Mononuclear cell (primary cell): ENCODE measurements at regions not wholly inside any gene's neighbourhood (a gene's known extent, or its start where the extent isn't known, plus 50 kb on each side); places are given as distances from the start of the nearest gene placed in this dataset.

Experiments
- H3K27me3 ChIP-seq: 2 replicates; pipeline ENCODE4 v1.6.0; 2011; ENCODE audit warnings: low read length, control low read depth; ENCODE audit not compliant: insufficient read depth
- H3K4me1 ChIP-seq: 2 replicates; pipeline ENCODE4 v1.5.1; 2011; ENCODE audit warnings: mild to moderate bottlenecking, low read length, control low read depth; ENCODE audit not compliant: insufficient read depth
- H3K4me3 ChIP-seq: 2 replicates; pipeline ENCODE4 v1.5.1; 2011; ENCODE audit warnings: mild to moderate bottlenecking, low read length, moderate library complexity
- H3K9me3 ChIP-seq: 2 replicates; pipeline ENCODE4 v1.5.1; 2011; ENCODE audit warnings: low read depth, mild to moderate bottlenecking, control low read depth, low read length

DNA sequence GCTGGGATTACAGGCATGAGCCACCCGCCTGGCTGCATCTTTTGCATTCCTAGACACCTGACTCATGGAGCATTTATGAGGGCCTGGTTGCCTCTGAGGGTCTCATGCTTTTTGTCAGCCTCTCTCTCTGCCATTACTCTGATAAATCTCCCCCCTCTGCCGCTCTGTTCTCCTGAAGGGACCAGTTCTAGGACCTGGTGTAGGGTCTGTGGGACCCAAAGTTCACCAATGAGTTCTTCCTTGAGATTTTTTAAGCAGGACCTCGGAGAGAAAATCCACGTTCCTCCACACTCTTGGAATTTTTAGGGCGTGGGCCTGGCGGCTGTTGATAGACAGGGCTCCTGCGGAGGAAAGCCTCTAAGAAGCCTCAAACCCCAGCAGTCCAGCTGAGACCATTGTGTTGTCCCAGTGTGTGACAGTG lies 91.9 kb upstream of the ERRFI1 start:
- Histone ChIP-seq H3K27me3 (no peaks in the 10 kb centered on the region), H3K4me3 (no peak overlapping the region), H3K4me1 (peaks cover 19% of the 10 kb centered on the region), H3K9me3 (no peaks in the 10 kb centered on the region)

DNA sequence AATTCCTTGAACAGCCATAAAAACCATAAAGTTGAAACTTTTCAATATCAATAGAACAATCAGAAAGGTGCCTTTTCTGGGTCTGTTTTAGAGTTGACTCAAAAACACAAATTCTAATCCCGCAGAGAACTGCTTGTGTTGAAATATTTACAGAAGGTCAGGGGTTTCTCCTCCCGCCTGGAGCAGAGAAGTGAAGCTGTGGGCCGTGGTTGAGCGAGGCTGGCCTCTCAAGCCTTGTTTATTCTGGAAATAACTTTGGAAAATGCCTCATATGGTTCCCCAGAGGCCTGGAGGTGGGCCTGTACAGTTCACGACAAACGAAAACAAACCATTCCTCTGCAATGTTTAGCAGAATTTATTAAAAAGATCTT lies 90.8 kb upstream of the ERRFI1 start:
- Histone ChIP-seq H3K4me3 (no peak overlapping the region), H3K27me3 (no peaks in the 10 kb centered on the region), H3K4me1 (peaks cover 19% of the 10 kb centered on the region)

DNA sequence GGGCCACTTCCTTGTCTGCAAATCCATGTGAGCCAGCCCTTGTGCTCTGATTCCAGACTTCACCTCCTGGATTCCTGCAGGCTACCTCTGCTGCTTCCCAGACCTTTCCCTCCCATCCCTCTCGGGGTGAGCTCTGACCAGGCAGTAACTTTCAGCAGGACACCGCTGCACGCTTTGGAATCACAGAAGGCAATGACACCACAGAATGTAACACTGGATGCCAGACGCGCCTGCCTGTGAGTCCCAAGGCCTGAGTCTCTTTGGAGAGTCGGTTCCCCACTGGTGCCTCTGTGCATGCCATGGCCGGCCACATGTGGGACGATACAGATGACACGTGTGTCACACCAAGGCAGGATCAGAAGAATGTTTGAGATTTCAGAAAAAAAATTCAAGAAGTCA lies 89.7 kb upstream of the ERRFI1 start:
- Histone ChIP-seq H3K4me3 (no peak overlapping the region), H3K27me3 (no peaks in the 10 kb centered on the region), H3K4me1 (peaks cover 8% of the 10 kb centered on the region), H3K9me3 (no peaks in the 10 kb centered on the region)

More for the DNA sequence above, 90.8 kb upstream of the ERRFI1 start:
- H3K9me3 ChIP-seq = no peaks in the 10 kb centered on the region

DNA sequence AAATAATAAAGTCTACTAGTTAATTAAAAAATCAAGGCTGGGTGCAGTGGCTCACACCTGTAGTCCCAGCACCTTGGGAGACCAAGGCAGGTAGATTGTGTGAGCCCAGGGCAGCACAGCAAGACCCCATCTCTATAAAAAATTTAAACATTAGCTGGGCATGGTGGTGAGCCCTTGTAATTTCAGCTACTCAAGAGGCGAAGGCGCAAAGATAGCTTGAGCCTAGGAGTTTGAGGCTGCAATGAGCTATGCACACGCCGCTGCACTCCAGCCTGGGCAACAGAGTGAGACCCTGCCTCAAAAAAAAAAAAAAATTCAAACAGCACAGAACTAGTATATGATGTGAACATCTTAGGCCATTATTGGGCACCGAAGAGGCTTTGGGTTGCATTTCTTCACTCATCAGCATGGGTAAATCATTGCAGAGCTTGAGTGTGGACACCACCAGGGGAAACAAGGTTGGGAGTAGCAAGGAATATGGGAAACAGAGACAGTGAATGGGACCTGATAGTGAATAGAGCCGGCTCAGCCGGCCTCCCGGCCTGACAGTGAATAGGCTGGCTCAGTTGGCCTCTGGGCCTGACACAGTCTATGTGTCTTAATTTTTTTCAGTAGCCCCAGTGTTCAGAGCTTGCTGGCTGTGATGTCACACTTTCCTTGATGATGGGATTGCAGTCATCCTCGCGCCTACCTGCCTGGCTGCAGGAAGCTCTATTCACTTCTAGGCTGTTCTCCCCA lies 89.1 kb upstream of the ERRFI1 start:
- H3K4me3 ChIP-seq = no peak overlapping the region
- no peaks in the 10 kb centered on the region for H3K9me3 ChIP-seq
- H3K4me1 ChIP-seq = peaks cover 3% of the 10 kb centered on the region
- no peaks in the 10 kb centered on the region for H3K27me3 ChIP-seq

DNA sequence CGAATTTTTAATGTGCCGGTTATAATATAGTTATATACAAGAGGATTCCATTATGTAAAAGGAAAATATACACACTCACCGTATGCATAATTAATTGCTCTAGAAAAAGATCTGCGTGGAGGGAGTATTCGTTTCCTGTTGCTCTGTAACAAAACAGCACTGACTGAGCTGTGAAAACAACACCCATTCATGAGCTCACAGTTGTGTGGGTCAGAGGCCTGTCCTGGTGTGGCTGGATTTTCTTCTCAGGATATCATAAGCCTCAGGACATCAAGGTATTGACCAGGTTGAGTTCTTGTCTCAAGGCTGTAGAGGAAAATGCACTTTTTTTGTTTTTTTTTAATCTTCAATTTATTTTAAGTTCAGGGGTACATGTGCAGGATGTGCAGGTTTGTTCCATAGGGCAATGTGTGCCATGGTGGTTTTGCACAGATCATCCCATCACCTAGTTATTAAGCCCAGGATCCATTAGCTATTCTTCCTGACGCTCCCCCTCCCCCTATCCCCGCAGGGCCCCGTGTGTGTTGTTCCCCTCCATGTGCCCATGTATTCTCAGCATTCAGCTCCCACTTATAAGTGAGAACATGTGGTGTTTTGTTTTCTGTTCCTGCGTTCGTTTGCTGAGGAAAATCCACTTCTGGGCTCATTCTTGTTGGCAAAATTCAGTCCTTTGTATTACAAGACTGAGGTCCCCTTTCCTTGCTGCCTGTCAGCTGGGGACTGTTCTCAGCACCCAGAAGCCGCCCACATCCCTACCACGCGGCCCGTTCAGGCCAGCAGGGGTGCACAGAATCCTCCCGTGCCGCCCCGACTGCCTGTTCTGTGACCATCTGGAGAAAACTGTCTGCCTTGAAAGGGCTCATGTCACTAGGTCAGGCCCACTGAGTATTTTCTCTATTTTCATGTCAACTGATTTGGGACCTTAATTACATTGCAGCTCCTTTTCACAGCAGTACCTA lies 87.4 kb upstream of the ERRFI1 start:
- H3K4me3 ChIP-seq = no peak overlapping the region
- peaks cover 3% of the 10 kb centered on the region for H3K4me1 ChIP-seq
- no peaks in the 10 kb centered on the region for H3K9me3 ChIP-seq
- H3K27me3 ChIP-seq = no peaks in the 10 kb centered on the region

DNA sequence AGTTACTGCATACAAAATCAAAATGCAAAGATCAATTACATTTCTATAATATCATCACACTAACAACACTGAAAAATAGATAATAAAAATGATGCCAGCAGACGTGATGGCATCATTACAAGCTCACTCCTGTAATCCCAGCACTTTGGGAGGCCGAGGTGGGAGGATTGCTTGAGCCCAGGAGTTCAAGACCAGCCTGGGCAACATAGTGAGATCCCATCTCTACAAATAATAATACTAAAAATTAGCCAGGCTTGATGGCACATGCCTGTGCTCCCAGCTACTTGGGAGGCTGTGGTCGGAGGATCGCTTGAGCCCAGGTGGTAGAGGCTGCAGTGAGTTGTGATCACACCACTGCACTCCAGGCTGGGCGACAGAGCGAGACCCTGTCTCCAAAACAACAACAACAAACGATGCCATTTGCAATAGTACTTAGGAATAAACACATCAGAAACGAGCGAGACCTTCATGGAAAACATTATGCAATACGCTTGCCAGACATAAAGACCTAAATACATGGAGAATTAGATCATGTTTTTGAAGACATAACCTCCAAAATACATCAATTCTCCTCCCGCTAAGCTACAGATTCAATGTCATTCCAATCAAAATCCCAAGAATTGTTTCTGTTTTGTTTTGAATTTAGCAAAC lies 86.6 kb upstream of the ERRFI1 start:
- H3K4me3 ChIP-seq = no peak overlapping the region
- H3K4me1 ChIP-seq = peaks cover 3% of the 10 kb centered on the region
- no peaks in the 10 kb centered on the region for H3K27me3 ChIP-seq
- no peaks in the 10 kb centered on the region for H3K9me3 ChIP-seq

DNA sequence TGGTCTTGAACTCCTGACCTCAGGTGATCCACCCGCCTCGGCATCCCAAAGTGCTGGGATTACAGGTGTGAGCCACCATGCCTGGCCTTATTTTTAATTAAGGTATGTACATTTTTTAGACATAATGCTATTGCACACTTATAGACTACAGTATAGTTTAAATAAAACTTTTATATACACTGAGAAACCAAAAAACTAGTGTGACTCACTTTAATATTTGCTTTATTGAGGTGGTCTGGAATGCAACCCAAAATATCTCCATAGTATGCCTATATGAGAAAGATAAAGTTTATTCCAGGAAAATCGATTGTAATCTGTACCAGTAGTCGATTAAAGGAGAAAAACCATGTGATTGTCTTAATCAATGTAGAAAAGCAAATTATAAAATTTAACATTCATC lies 85.5 kb upstream of the ERRFI1 start:
- no peak overlapping the region for H3K4me3 ChIP-seq
- no peaks in the 10 kb centered on the region for H3K9me3 ChIP-seq
- H3K27me3 ChIP-seq = no peaks in the 10 kb centered on the region
- H3K4me1 ChIP-seq = no peaks in the 10 kb centered on the region

DNA sequence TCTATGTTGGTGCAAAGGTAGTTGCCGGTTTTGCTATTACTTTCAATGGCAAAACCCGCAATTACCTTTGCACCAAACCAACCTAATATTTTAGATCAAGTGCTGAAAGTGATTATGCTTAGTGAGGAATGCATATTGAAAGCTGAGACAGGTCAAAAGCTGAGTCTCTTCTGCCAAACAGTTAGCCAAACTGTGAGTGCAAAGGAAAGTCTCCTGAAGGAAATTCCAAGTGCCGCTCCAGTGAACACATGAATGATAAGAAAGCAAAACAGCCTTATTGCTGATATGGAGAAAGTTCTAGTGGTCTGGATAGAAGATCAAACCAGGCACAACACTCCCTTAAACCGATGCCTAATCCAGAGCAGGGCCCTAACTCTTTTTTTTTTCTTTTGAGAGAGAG lies 83.1 kb upstream of the ERRFI1 start:
- no peaks in the 10 kb centered on the region for H3K9me3 ChIP-seq
- H3K4me3 ChIP-seq = no peak overlapping the region
- H3K4me1 ChIP-seq = peaks cover 11% of the 10 kb centered on the region
- H3K27me3 ChIP-seq = no peaks in the 10 kb centered on the region

DNA sequence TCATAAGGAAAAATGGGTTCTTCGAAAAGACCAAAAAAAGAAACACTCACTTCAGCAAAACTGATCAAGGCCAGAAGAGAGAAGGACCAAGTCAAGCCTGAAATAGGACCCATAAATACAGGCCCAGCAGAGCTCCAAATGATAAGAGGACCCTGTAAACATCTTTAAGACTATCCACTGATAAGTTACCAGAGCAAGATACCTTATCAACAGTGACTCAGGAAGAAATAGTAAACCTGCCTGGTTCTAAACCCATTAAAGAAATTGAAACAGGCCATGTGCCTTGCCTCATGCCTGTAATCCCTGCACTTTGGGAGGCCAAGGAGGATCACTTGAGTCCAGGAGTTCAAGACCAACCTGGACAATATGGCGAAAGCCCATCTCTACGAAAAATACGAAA lies 81.8 kb upstream of the ERRFI1 start:
- Histone ChIP-seq H3K27me3 (no peaks in the 10 kb centered on the region), H3K9me3 (no peaks in the 10 kb centered on the region), H3K4me1 (peaks cover 11% of the 10 kb centered on the region), H3K4me3 (no peak overlapping the region)

DNA sequence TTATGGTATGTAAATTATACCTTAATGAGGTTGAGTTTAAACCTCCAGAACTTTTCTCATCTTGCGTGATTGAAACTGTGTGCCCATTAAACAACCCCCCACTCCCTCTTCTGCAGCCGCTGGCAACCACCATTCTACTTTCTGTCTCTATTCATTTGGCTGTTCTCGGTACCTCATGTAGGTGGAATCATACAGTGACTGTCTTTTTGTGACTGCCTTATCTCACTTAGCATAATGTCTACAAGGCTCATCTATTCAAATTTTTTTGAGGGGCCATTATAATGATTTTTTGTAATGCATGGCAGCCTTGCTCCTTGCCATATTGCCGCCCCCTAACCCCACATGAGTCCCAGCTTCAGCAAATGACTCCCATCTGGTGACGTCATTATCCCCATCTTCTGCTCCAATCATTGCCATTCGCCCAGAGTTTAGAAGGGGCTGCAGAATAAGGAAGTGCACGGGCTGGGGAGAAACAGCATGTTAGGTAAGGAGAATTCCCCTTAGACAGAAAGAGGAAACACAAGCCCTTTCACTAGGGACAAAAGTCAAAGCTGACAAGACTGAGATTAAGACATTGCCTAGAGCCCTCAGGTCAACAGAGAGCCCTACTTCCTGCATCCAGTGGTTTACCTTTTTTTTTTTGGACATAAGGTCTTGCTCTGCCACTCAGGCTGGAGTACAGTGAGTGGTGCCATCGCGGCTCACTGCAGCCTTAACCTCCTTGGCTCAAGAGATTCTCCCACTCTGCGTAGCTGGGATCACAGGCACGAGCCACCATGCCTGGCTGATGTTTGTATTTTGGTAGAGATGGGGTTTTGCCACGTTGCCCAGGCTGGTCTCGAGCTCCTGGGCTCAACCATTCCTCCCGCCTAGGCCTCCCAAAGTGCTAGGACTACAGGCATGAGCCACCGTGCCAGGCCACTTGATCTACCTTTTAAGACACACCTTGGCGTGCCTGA lies 78.4 kb upstream of the ERRFI1 start:
- no peaks in the 10 kb centered on the region for H3K9me3 ChIP-seq
- H3K27me3 ChIP-seq = no peaks in the 10 kb centered on the region
- H3K4me1 ChIP-seq = peaks cover 11% of the 10 kb centered on the region
- no peak overlapping the region for H3K4me3 ChIP-seq

DNA sequence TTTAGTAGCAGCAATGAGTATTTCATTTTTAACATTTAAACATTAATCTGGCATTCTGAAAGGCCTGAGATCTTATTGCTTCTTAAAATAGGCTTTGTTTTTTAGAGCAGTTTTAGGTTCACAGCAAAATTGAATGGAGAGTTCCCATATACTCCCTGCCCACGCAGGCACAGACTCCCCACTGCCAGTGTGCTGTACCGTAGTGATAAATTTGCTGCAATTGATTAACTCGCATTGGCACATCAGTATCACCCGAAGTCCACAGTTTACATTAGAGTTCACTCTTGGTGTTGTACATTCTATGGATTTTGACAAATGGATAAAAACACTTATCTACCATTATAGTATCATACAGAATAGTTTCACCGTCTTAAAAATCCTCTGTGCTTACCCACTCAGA lies 71.8 kb upstream of the ERRFI1 start:
- Histone ChIP-seq H3K4me1 (peaks cover 14% of the 10 kb centered on the region), H3K4me3 (no peak overlapping the region), H3K27me3 (no peaks in the 10 kb centered on the region), H3K9me3 (no peaks in the 10 kb centered on the region)

DNA sequence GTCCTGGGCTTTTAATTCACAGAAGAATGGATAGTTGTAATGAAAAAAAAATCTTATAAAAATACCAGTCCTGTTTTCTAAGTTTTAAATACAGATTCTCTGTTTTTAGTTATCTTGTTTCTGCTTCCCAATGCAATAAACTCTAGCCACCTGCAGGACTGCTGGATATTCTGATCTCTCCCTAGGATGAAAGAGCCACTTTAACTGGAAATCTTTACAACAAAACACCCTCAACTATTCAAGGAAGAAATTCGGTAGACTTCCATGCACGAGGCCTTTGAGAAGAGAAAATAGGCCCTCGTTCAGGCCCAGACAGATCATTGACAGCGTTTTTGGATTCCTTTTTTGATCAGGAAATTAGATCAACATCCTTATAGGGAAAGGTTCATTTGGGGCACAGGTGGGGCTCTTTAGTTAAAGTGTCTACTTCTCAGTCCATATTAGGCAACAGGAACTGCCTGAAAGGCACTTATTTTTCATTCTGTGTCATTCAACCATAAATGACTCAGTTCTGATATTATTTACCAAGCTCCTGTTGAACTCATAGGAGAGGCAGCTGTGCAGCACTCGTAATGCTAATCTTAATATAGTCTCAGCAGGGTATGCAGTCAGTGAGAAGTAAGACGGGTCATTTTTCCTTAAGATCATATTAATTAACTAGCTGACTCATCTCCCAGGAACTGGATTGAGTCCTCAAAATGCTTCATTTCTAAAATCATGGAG lies 71.1 kb upstream of the ERRFI1 start:
- Histone ChIP-seq H3K4me1 (peaks cover 14% of the 10 kb centered on the region), H3K4me3 (no peak overlapping the region), H3K9me3 (no peaks in the 10 kb centered on the region), H3K27me3 (no peaks in the 10 kb centered on the region)

DNA sequence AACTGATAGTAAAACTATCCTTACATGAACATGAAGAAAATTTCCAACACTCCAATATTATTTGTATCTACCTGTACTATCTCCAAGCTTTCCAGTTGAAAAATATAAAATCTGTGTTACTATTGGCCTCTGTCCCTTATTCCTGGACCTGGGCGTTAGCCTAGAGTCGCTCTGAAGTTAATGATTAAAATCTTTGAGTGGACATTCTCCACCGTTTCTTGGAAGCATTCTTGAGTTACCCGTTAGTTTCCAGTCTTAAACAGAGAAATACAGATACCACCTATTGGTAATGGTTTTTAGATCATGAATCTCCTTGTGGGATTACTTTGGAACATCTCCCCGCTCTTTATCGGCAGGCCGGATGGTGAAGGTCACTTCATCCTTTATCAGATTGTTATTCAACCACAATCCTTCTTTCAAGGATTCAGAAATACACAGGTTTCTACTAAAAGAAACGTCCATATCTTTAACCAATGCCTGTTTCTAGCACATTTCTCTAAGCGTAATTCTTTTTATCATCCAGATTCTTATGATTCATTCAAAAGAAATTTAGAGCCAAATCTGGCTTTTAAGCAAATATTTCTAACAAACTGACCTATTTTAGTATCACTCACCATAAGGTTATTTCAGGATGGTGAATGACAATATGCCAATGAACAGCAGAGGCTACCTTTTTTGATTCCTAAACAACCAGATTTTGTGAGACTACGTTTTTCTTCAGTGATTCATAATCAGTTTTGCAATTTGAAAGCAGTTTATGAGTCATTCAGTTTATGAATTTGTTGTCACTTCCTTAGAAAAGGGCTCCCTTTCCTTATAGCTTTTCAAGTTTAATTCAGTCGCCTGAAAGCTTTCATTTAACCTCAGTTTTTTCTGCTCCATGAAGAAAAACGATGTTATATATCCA lies 70.2 kb upstream of the ERRFI1 start:
- no peak overlapping the region for H3K4me3 ChIP-seq
- no peaks in the 10 kb centered on the region for H3K27me3 ChIP-seq
- H3K4me1 ChIP-seq = peaks cover 14% of the 10 kb centered on the region
- H3K9me3 ChIP-seq = no peaks in the 10 kb centered on the region
